ENCODE measurements at regions not wholly inside any gene's neighbourhood (a gene's known extent, or its start where the extent isn't known, plus 50 kb on each side); places are given as distances from the start of the nearest gene placed in this dataset.
"Not testable (repeated sequence)": the region's sequence is repeated elsewhere in the genome, so short reads cannot be mapped to it uniquely, and the experiment has no call there.

- H3K27me3 ChIP-seq (ENCODE audit: insufficient read depth, low read length): peaks cover 3% of the 10 kb centered on the region
Measured at GRCh38 chr10:121132273-121132672, 281.1 kb downstream of the WDR11 start.

GRCh38 chr10:121133901-121134300 lies 282.7 kb downstream of the WDR11 start:
- H3K9me3 ChIP-seq (ENCODE audit: low read length): no peaks in the 10 kb centered on the region
- H3K4me3 ChIP-seq (ENCODE audit: low read length): no peak overlapping the region
- no peaks in the 10 kb centered on the region for H3K4me1 ChIP-seq (ENCODE audit: insufficient read depth, low read length)
- H3K36me3 ChIP-seq (ENCODE audit: insufficient read depth, low read length): no peaks in the 10 kb centered on the region
- H2AFZ ChIP-seq (ENCODE audit: low read depth, low read length): no peak overlapping the region
- H3K27me3 ChIP-seq (ENCODE audit: insufficient read depth, low read length): peaks cover 3% of the 10 kb centered on the region

More at GRCh38 chr10:121132273-121132672, 281.1 kb downstream of the WDR11 start:
- no peaks in the 10 kb centered on the region for H3K36me3 ChIP-seq (ENCODE audit: insufficient read depth, low read length)
- H3K4me1 ChIP-seq (ENCODE audit: insufficient read depth, low read length): no peaks in the 10 kb centered on the region
- no peak overlapping the region for H3K4me3 ChIP-seq (ENCODE audit: low read length)
- H3K9me3 ChIP-seq (ENCODE audit: low read length): no peaks in the 10 kb centered on the region
- no peak overlapping the region for H2AFZ ChIP-seq (ENCODE audit: low read depth, low read length)

DNA sequence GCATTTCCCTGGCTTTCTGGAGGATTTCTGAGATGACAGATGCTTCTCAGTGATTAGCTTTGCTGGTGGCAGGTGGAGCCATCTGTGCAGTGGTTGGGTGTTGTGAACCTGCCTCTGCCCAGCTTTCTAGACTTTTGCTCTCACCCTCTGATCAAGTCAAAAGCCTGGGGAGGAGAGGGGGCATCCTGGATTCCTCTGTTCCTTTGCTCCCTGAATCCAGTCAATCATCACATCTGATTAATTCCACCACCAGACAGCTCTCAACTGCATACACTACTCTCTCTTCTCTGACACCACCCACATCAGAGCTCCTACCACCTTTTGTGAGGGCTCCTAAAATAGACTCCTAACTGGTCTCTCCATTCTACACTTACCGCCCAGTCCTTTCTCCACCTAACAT lies 283.5 kb downstream of the WDR11 start:
- Histone ChIP-seq H3K36me3 (ENCODE audit: insufficient read depth, low read length) (no peaks in the 10 kb centered on the region), H3K9me3 (ENCODE audit: low read length) (no peaks in the 10 kb centered on the region), H3K27me3 (ENCODE audit: insufficient read depth, low read length) (peaks cover 3% of the 10 kb centered on the region), H3K4me1 (ENCODE audit: insufficient read depth, low read length) (no peaks in the 10 kb centered on the region), H2AFZ (ENCODE audit: low read depth, low read length) (no peak overlapping the region), H3K4me3 (ENCODE audit: low read length) (no peak overlapping the region)

DNA sequence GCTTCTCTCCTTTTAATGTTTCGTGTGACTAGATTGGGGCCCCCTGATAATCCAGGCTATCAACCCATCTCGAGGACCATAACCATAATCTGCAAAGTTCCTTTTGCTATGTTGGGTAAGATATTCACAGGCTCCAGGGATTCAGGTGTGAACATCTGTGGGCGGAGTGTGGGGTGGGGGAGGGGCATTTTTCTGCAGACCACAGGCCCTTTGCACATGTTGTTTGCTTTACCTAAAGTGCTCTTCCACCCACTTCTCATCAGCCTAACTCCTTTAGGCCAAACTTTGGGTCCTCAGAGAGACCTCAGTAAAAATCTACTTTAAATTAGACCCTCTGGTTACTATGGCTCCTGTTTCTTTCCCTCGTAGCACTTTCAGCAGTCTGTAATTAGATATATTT lies 284.4 kb downstream of the WDR11 start:
- Histone ChIP-seq H3K9me3 (ENCODE audit: low read length) (no peaks in the 10 kb centered on the region), H3K36me3 (ENCODE audit: insufficient read depth, low read length) (no peaks in the 10 kb centered on the region), H3K4me1 (ENCODE audit: insufficient read depth, low read length) (no peaks in the 10 kb centered on the region), H2AFZ (ENCODE audit: low read depth, low read length) (no peak overlapping the region), H3K27me3 (ENCODE audit: insufficient read depth, low read length) (peaks cover 3% of the 10 kb centered on the region), H3K4me3 (ENCODE audit: low read length) (no peak overlapping the region)

- H3K9me3 ChIP-seq (ENCODE audit: low read length): no peaks in the 10 kb centered on the region
- H3K36me3 ChIP-seq (ENCODE audit: insufficient read depth, low read length): no peaks in the 10 kb centered on the region
- peaks cover 2% of the 10 kb centered on the region for H3K27me3 ChIP-seq (ENCODE audit: insufficient read depth, low read length)
- no peaks in the 10 kb centered on the region for H3K4me1 ChIP-seq (ENCODE audit: insufficient read depth, low read length)
- no peak overlapping the region for H2AFZ ChIP-seq (ENCODE audit: low read depth, low read length)
- no peak overlapping the region for H3K4me3 ChIP-seq (ENCODE audit: low read length)
Measured at GRCh38 chr10:121137533-121137932, 286.4 kb downstream of the WDR11 start.

DNA sequence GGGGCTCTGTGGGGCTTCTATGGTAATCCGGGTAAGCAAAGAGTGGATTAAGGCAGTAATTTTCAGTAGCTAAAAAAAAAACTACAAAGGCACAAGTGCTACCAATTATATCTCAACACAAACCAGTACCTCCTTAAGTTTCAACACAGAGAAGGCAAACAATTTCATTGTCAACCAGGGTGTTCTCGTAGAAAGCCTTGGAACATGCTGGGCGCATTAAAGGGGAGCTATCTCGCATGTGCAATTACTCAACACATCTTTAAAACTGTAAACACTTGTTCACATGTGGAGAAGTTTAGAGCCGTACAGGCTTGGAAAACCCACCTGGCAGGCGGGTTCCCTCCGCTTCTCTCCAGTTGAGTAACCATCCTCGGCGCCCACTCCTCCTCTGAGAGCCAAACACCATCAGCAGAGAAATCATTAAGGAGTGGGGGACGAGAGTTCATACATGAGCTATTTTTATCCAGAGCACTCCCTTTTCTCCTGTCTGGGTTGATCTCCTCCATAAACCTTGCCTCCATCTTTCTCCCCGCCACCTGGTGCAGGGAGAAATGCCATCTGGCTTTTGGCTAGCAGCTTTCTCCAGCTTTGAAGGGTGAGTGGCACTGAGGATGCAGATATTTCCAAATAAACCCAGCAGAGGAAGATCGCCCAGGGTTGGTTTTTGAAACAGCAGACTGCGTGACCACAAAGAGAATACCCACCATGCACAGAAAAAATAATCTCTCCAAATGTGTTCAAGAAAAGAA lies 287.1 kb downstream of the WDR11 start:
- H3K4me3 ChIP-seq (ENCODE audit: low read length): no peak overlapping the region
- no peaks in the 10 kb centered on the region for H3K9me3 ChIP-seq (ENCODE audit: low read length)
- no peaks in the 10 kb centered on the region for H3K4me1 ChIP-seq (ENCODE audit: insufficient read depth, low read length)
- H3K36me3 ChIP-seq (ENCODE audit: insufficient read depth, low read length): no peaks in the 10 kb centered on the region
- H2AFZ ChIP-seq (ENCODE audit: low read depth, low read length): no peak overlapping the region
- no peaks in the 10 kb centered on the region for H3K27me3 ChIP-seq (ENCODE audit: insufficient read depth, low read length)

DNA sequence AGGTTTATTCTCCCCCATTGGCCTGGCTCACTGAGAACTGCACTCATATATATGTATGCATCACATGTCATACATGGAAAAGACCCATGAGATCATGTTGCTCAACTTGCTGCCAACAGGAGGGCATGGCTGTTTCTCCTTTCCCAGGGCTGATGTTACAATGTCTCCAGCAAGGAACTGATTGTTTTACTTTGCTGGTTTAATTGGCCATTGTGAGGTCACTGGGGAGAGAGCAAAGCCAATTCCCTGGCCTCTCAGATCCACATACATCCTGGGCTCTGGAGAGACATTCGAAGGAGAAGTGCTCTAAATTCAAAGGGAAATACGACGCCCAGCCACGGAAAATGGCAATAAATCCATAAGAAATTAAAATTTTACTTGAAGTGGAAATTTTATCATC lies 287.8 kb downstream of the WDR11 start:
- Histone ChIP-seq H3K4me1 (ENCODE audit: insufficient read depth, low read length) (no peaks in the 10 kb centered on the region), H3K36me3 (ENCODE audit: insufficient read depth, low read length) (no peaks in the 10 kb centered on the region), H2AFZ (ENCODE audit: low read depth, low read length) (no peak overlapping the region), H3K4me3 (ENCODE audit: low read length) (no peak overlapping the region), H3K9me3 (ENCODE audit: low read length) (peaks cover 3% of the 10 kb centered on the region), H3K27me3 (ENCODE audit: insufficient read depth, low read length) (no peaks in the 10 kb centered on the region)

DNA sequence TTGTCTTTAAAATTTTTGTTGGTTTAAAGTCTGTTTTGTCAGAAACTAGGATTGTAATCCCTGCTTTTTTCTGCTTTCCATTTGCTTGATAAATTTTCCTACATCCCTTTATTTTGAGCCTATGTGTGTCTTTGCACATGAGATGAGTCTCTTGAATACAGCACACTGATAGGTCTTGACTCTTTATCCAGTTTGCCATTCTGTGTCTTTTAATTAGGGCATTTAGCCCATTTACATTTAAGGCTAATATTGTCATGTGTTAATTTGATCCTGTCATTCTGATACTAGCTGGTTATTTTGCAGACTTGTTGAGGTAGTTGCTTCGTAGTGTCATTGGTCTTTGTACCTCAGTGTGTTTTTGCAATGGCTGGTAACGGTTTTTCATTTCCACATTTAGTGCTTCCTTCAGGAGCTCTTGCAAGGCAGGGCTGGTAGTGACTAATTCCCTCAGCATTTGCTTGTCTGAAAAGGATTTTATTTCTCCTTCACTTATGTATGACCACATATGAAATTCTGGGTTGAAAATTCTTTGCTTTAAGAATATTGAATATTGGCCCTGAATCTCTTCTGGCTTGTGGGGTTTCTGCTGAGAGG lies 294.7 kb downstream of the WDR11 start:
- not testable (repeated sequence) for H3K9me3 ChIP-seq (ENCODE audit: low read length); H3K4me3 ChIP-seq (ENCODE audit: low read length); H3K36me3 ChIP-seq (ENCODE audit: insufficient read depth, low read length); H3K4me1 ChIP-seq (ENCODE audit: insufficient read depth, low read length); H3K27me3 ChIP-seq (ENCODE audit: insufficient read depth, low read length); H2AFZ ChIP-seq (ENCODE audit: low read depth, low read length)

- Histone ChIP-seq H2AFZ (ENCODE audit: low read depth, low read length) (no peak overlapping the region), H3K27me3 (ENCODE audit: insufficient read depth, low read length) (no peaks in the 10 kb centered on the region), H3K4me1 (ENCODE audit: insufficient read depth, low read length) (peaks cover 4% of the 10 kb centered on the region), H3K4me3 (ENCODE audit: low read length) (no peak overlapping the region), H3K36me3 (ENCODE audit: insufficient read depth, low read length) (no peaks in the 10 kb centered on the region), H3K9me3 (ENCODE audit: low read length) (no peaks in the 10 kb centered on the region)
Measured at GRCh38 chr10:121148921-121149320, 297.8 kb downstream of the WDR11 start.

- Histone ChIP-seq H3K36me3 (ENCODE audit: insufficient read depth, low read length) (no peaks in the 10 kb centered on the region), H3K9me3 (ENCODE audit: low read length) (no peaks in the 10 kb centered on the region), H3K27me3 (ENCODE audit: insufficient read depth, low read length) (no peaks in the 10 kb centered on the region), H3K4me3 (ENCODE audit: low read length) (no peak overlapping the region), H2AFZ (ENCODE audit: low read depth, low read length) (no peak overlapping the region), H3K4me1 (ENCODE audit: insufficient read depth, low read length) (peaks cover 18% of the 10 kb centered on the region)
Measured at GRCh38 chr10:121152033-121152432, 300.9 kb downstream of the WDR11 start.

DNA sequence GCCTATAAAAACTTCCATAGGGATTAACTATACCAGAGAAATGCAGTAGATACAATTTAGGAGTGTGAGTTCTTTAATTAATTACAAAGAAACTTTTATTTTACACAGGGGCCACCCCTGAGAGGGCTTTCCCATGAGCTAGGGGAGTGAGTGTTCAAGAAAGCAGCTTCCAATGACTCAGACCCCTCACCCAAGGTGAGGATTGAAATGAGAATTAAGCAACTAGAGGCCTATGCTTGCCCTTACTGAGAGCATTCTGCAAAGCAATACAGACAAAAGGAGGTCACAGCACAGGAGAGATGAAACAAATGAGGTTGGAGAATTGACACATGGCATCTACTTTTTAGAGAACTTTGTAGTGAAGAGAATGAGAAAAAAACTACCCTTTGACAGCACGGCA lies 301.8 kb downstream of the WDR11 start:
- no peaks in the 10 kb centered on the region for H3K9me3 ChIP-seq (ENCODE audit: low read length)
- no peaks in the 10 kb centered on the region for H3K36me3 ChIP-seq (ENCODE audit: insufficient read depth, low read length)
- peaks cover 18% of the 10 kb centered on the region for H3K4me1 ChIP-seq (ENCODE audit: insufficient read depth, low read length)
- H3K4me3 ChIP-seq (ENCODE audit: low read length): no peak overlapping the region
- no peak overlapping the region for H2AFZ ChIP-seq (ENCODE audit: low read depth, low read length)
- H3K27me3 ChIP-seq (ENCODE audit: insufficient read depth, low read length): no peaks in the 10 kb centered on the region

GRCh38 chr10:121154310-121154709 lies 303.1 kb downstream of the WDR11 start:
- Histone ChIP-seq H3K36me3 (ENCODE audit: insufficient read depth, low read length) (no peaks in the 10 kb centered on the region), H3K4me1 (ENCODE audit: insufficient read depth, low read length) (peaks cover 18% of the 10 kb centered on the region), H2AFZ (ENCODE audit: low read depth, low read length) (no peak overlapping the region), H3K4me3 (ENCODE audit: low read length) (no peak overlapping the region), H3K9me3 (ENCODE audit: low read length) (no peaks in the 10 kb centered on the region), H3K27me3 (ENCODE audit: insufficient read depth, low read length) (no peaks in the 10 kb centered on the region)

GRCh38 chr10:121154846-121155245 lies 303.7 kb downstream of the WDR11 start:
- H3K4me1 ChIP-seq (ENCODE audit: insufficient read depth, low read length): peaks cover 18% of the 10 kb centered on the region
- no peaks in the 10 kb centered on the region for H3K9me3 ChIP-seq (ENCODE audit: low read length)
- no peak overlapping the region for H3K4me3 ChIP-seq (ENCODE audit: low read length)
- H3K36me3 ChIP-seq (ENCODE audit: insufficient read depth, low read length): no peaks in the 10 kb centered on the region
- H3K27me3 ChIP-seq (ENCODE audit: insufficient read depth, low read length): no peaks in the 10 kb centered on the region
- H2AFZ ChIP-seq (ENCODE audit: low read depth, low read length): no peak overlapping the region
